ENCODE measurements at regions not wholly inside any gene's neighbourhood (a gene's known extent, or its start where the extent isn't known, plus 50 kb on each side); places are given as distances from the start of the nearest gene placed in this dataset.

GRCh38 chr5:63831381-63831780 is 130.9 kb downstream of the HTR1A start:
- Histone ChIP-seq H3K4ac (ENCODE audit: low read depth, low read length) (no peak overlapping the region), H3K27me3 (ENCODE audit: insufficient read depth, low read length) (no peaks in the 10 kb centered on the region), H2BK12ac (ENCODE audit: insufficient read length, low read depth, low read length) (no peak overlapping the region), H2BK5ac (ENCODE audit: insufficient read length, low read length) (no peak overlapping the region), H4K91ac (ENCODE audit: insufficient read length, low read depth, low read length) (no peak overlapping the region), H2BK15ac (ENCODE audit: low read depth, low read length) (no peak overlapping the region), H2BK120ac (ENCODE audit: low read depth, low read length, poor library complexity, severe bottlenecking) (no peak overlapping the region), H3K4me2 (ENCODE audit: insufficient read depth, insufficient read length, low read length) (no peak overlapping the region), H3K23me2 (ENCODE audit: insufficient read length, low read depth, low read length, poor library complexity, severe bottlenecking) (no peaks in the 10 kb centered on the region), H4K8ac (replicated peaks; ENCODE audit: insufficient read length, low read depth, low read length) (no peak overlapping the region), H3K79me1 (ENCODE audit: insufficient read depth, low read depth, low read length, poor library complexity, severe bottlenecking) (no peaks in the 10 kb centered on the region), H3K18ac (ENCODE audit: insufficient read length, low read depth, low read length) (no peak overlapping the region), H2BK20ac (ENCODE audit: low read depth, low read length, poor library complexity, severe bottlenecking) (no peak overlapping the region), H3K9me3 (ENCODE audit: control insufficient read depth, low read depth, low read length) (no peaks in the 10 kb centered on the region), H3K79me2 (ENCODE audit: insufficient read depth, low read length) (no peaks in the 10 kb centered on the region), H4K5ac (ENCODE audit: insufficient read length, low read depth, low read length) (no peak overlapping the region), H3T11ph (ENCODE audit: low read length) (no peak overlapping the region), H2AK5ac (ENCODE audit: insufficient read length, low read length) (no peak overlapping the region), H3K9ac (ENCODE audit: extremely low read depth, insufficient read length, low read length) (no peak overlapping the region), H3K4me1 (ENCODE audit: insufficient read depth, low read length) (no peaks in the 10 kb centered on the region), H3K14ac (ENCODE audit: insufficient read depth, low read length) (no peak overlapping the region), H2AFZ (ENCODE audit: low read length) (no peak overlapping the region), H3K27ac (ENCODE audit: insufficient read length, low read depth, low read length) (no peak overlapping the region), H3K56ac (ENCODE audit: insufficient read length, low read depth, low read length) (no peak overlapping the region), H3K23ac (ENCODE audit: insufficient read length, low read depth, low read length) (no peak overlapping the region), H4K20me1 (ENCODE audit: control insufficient read depth, insufficient read depth, insufficient read length) (no peaks in the 10 kb centered on the region)
- no peak overlapping the region for H3K27ac Mint-ChIP-seq
- no peaks in the 10 kb centered on the region; a peak in 1 of 7 replicates for H3K36me3 Mint-ChIP-seq (ENCODE audit: insufficient read depth in 1 of 3, low read depth in 3 of 3)
- no peak overlapping the region for H3K4me3 Mint-ChIP-seq
- DNase-seq = no peak
- no peaks in the 10 kb centered on the region for H3K27me3 Mint-ChIP-seq (ENCODE audit: low read depth)
- no peaks in the 10 kb centered on the region for H3K9me3 Mint-ChIP-seq
- H3K4me1 Mint-ChIP-seq = peaks cover 9 to 10% of the 10 kb centered on the region in 2 experiments
- no peak for TF ChIP-seq CTCF (conservative IDR thresholded peaks at IDR 0.05)

Data from H9 (cell line).